NCI-H510A treated with DMSO at 0.1 percent for 48 hours (cell line): ENCODE measurements at regions not wholly inside any gene's neighbourhood (a gene's known extent, or its start where the extent isn't known, plus 50 kb on each side); places are given as distances from the start of the nearest gene placed in this dataset.
A peak's percentile ranks its signal among the peaks of the same experiment; 100 is the strongest.

Source experiments
- DNase-seq: peaks from one replicate; lab custom pipeline; 2025; lab: John Stamatoyannopoulos, UW

GRCh38 chr11:92384802-92385201 is 160.2 kb downstream of the FAT3 start:
- DNase-seq: no peak

- DNase-seq: no peak
Measured at GRCh38 chr11:92386577-92386976, 162.0 kb downstream of the FAT3 start.

- no peak for DNase-seq
Measured at GRCh38 chr11:92387859-92388258, 163.2 kb downstream of the FAT3 start.

- DNase-seq: no peak
Measured at GRCh38 chr11:92388380-92388779, 163.8 kb downstream of the FAT3 start.

- DNase-seq: no peak
Measured at GRCh38 chr11:92390783-92391182, 166.2 kb downstream of the FAT3 start.

GRCh38 chr11:92391364-92391763 is 166.7 kb downstream of the FAT3 start:
- no peak for DNase-seq

- no peak for DNase-seq
Measured at GRCh38 chr11:92391808-92392207, 167.2 kb downstream of the FAT3 start.

- DNase-seq: no peak
Measured at GRCh38 chr11:92393218-92393617, 168.6 kb downstream of the FAT3 start.

GRCh38 chr11:92396133-92396532 is 171.5 kb downstream of the FAT3 start:
- no peak for DNase-seq

- no peak for DNase-seq
Measured at GRCh38 chr11:92397221-92397755, 172.7 kb downstream of the FAT3 start.

- no peak for DNase-seq
Measured at GRCh38 chr11:92399705-92400104, 175.1 kb downstream of the FAT3 start.

GRCh38 chr11:92401520-92401919 is 176.9 kb downstream of the FAT3 start:
- no peak for DNase-seq

GRCh38 chr11:92406472-92406871 is 181.9 kb downstream of the FAT3 start:
- DNase-seq: no peak

- no peak for DNase-seq
Measured at GRCh38 chr11:92409355-92409754, 184.7 kb downstream of the FAT3 start.

- no peak for DNase-seq
Measured at GRCh38 chr11:92409956-92410355, 185.3 kb downstream of the FAT3 start.

GRCh38 chr11:92410526-92410925 is 185.9 kb downstream of the FAT3 start:
- DNase-seq: no peak

- DNase-seq: no peak
Measured at GRCh38 chr11:92411431-92411830, 186.8 kb downstream of the FAT3 start.

- no peak for DNase-seq
Measured at GRCh38 chr11:92413757-92414513, 189.3 kb downstream of the FAT3 start.

GRCh38 chr11:92416971-92417725 is 192.5 kb downstream of the FAT3 start:
- peak; percentile 23 for DNase-seq

GRCh38 chr11:92423115-92424034 is 198.8 kb downstream of the FAT3 start:
- no peak for DNase-seq

- no peak for DNase-seq
Measured at GRCh38 chr11:92424281-92424680, 199.7 kb downstream of the FAT3 start.

GRCh38 chr11:92425127-92425526 is 200.5 kb downstream of the FAT3 start:
- DNase-seq: no peak
